ENCODE measurements at regions not wholly inside any gene's neighbourhood (a gene's known extent, or its start where the extent isn't known, plus 50 kb on each side); places are given as distances from the start of the nearest gene placed in this dataset.

DNA sequence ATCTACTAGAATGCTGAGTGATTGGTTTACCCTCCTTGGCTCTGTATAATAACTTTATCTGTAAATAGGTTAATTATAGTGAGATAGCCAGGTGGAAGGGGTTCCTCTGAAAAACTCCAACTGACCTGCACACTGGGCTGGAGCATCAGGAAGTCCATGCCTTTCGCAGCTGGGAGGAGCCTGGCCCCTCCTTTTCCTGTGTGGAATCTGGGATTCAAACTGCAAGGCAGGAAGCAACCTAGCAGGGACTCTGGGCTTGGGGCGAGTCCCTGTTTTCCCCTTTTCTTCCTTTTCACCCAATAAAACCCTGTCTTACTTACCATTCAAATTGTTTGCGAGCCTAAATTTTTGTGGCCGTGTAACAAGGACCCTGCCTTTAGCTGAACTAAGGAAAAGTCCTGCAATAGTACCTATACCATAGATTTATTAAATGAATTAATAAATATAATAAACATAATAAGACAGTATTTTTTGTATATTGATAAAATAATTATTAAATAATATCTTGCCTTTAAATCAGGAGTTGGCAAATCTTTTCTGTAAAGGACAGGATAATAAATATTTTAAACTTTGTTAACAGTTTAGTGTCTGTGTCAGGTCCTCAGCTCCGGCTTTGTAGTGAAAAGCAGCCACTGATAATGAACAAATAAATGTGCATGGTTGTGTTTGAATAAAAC, 406.2 kb upstream of the MMS22L start:
- Histone ChIP-seq H3K18ac (ENCODE audit: extremely low read depth, low read length) (no peak overlapping the region), H2AK5ac (ENCODE audit: low read depth, low read length) (no peak overlapping the region), H2BK20ac (ENCODE audit: low read length) (no peak overlapping the region), H3K79me2 (ENCODE audit: control insufficient read depth in 1 of 2, insufficient read depth in 2 of 2, low read length in 2 of 2) (no peaks in the 10 kb centered on the region), H2BK12ac (ENCODE audit: low read depth, low read length) (no peak overlapping the region), H3K4me2 (ENCODE audit: insufficient read depth in 1 of 2, low read depth in 2 of 2, low read length in 2 of 2) (no peak overlapping the region), H2BK120ac (replicated peaks; ENCODE audit: low read depth, low read length) (no peak overlapping the region), H3K4me3 (ENCODE audit: extremely low read depth in 1 of 4, insufficient read depth in 2 of 4, low read depth in 3 of 4, low read length in 4 of 4) (no peak overlapping the region), H2AFZ (ENCODE audit: low read length) (peak overlapping the region; percentile 48; the same call in 1 of the 2 replicates), H3K36me3 (ENCODE audit: control insufficient read depth in 2 of 4, insufficient read depth in 4 of 4, low read length in 3 of 4) (no peaks in the 10 kb centered on the region), H3K14ac (ENCODE audit: insufficient read length) (no peak overlapping the region), H3K27me3 (replicated peaks in 1 of 4; ENCODE audit: control insufficient read depth in 3 of 4, extremely low read depth in 1 of 4, insufficient read depth in 3 of 4, low read length in 3 of 4) (no peaks in the 10 kb centered on the region), H2BK15ac (ENCODE audit: low read length) (no peak overlapping the region), H3K4me1 (replicated peaks in 1 of 4; ENCODE audit: control insufficient read depth in 3 of 4, insufficient read depth in 4 of 4, low read length in 3 of 4) (no peaks in the 10 kb centered on the region), H3K23ac (ENCODE audit: insufficient read length) (no peak overlapping the region), H4K5ac (ENCODE audit: insufficient read length, low read depth, low read length) (no peak overlapping the region), H4K91ac (replicated peaks; ENCODE audit: insufficient read length, low read length) (no peak overlapping the region), H2BK5ac (ENCODE audit: low read depth, low read length) (no peak overlapping the region), H3K9me3 (ENCODE audit: insufficient read depth in 2 of 2, low read depth in 1 of 2, low read length in 1 of 2) (no peaks in the 10 kb centered on the region), H3K79me1 (ENCODE audit: low read depth, low read length) (no peaks in the 10 kb centered on the region), H4K20me1 (replicated peaks in 1 of 2; ENCODE audit: control insufficient read depth in 1 of 2, insufficient read depth in 2 of 2, low read length in 2 of 2) (no peaks in the 10 kb centered on the region), H3K4ac (replicated peaks; ENCODE audit: insufficient read length, low read depth, low read length) (no peak overlapping the region), H3K27ac (ENCODE audit: low read depth, low read length) (no peak overlapping the region), H3K56ac (replicated peaks; ENCODE audit: insufficient read length, low read depth, low read length) (no peak overlapping the region), H3K23me2 (ENCODE audit: low read depth, low read length) (no peaks in the 10 kb centered on the region), H3K9ac (replicated peaks in 1 of 4; ENCODE audit: extremely low read depth in 1 of 4, low read depth in 3 of 4, low read length in 3 of 4) (no peak overlapping the region), H4K8ac (ENCODE audit: extremely low read depth, insufficient read depth, low read length) (no peak overlapping the region)
- no peak for FAIRE-seq
- TF ChIP-seq RFX5 (IDR thresholded peaks at IDR 0.05; ENCODE audit: borderline replicate concordance, low read depth, low read length) = no peak
- no peak for TF ChIP-seq JUN (IDR thresholded peaks at IDR 0.05; ENCODE audit: low read depth, low read length)
- no peak for TF ChIP-seq TBP (IDR thresholded peaks at IDR 0.05; ENCODE audit: low read depth, low read length)
- CTCF ChIA-PET (ENCODE audit: partially characterized antibody) = interaction anchor here (1.1 to 1.2 kb wide), 2 partner anchors 8 to 26 kb away, joined by 3 to 4 read pairs; no protein-coding TSS in a partner anchor
- POLR2A ChIA-PET (ENCODE audit: partially characterized antibody) = no interaction called here
- 76% methylated on average over 5 of the region's 5 CpGs; no CpG with 5 or more reads in 1 of the 2 experiments for WGBS, 2 experiments (ENCODE audit: extremely low coverage in 1 of 2, insufficient coverage in 1 of 2, insufficient read length in 1 of 2, insufficient replicate concordance in 2 of 2, low coverage in 1 of 2, low lambda C conversion rate in 2 of 2, missing lambda C conversion rate in 1 of 2)
- no peak for DNase-seq (ENCODE audit: low read depth in 1 of 2, low spot score in 2 of 2)
